ENCODE measurements at regions not wholly inside any gene's neighbourhood (a gene's known extent, or its start where the extent isn't known, plus 50 kb on each side); places are given as distances from the start of the nearest gene placed in this dataset.

DNA sequence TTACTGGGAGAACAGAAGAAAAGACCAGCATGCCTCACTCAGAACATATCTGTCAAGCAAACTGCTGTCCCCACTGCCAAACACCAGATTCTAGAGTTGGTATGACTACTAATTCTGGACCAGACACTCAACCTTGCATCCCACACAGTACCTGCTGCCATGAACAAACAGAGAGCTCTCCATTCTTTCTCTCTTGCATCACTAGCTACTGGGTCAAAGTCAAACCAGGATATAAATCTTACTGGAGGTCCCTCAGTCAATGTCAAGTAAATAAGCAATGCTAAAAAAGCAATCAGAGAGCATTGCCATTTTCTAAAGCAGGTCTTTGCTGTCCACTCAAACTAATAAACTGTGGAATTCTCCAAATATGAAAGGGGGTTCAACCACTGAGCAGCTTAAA is 452.4 kb upstream of the SEL1L start:
- no peak overlapping the region for H3K27ac Mint-ChIP-seq (ENCODE audit: low read depth, unreplicated experiment)
- intact Hi-C loops (cut with micrococcal nuclease) = no loop called here
- DNase-seq (ENCODE audit: unreplicated experiment) = no peak
- POLR2A ChIA-PET = no interaction called here
- BruUV-seq (replicated peaks) = no TSS peak
- TF ChIP-seq, protein P1, sequence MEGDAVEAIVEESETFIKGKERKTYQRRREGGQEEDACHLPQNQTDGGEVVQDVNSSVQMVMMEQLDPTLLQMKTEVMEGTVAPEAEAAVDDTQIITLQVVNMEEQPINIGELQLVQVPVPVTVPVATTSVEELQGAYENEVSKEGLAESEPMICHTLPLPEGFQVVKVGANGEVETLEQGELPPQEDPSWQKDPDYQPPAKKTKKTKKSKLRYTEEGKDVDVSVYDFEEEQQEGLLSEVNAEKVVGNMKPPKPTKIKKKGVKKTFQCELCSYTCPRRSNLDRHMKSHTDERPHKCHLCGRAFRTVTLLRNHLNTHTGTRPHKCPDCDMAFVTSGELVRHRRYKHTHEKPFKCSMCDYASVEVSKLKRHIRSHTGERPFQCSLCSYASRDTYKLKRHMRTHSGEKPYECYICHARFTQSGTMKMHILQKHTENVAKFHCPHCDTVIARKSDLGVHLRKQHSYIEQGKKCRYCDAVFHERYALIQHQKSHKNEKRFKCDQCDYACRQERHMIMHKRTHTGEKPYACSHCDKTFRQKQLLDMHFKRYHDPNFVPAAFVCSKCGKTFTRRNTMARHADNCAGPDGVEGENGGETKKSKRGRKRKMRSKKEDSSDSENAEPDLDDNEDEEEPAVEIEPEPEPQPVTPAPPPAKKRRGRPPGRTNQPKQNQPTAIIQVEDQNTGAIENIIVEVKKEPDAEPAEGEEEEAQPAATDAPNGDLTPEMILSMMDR (IDR thresholded peaks at IDR 0.05; ENCODE audit: unreplicated experiment) = no peak
- peaks cover 5% of the 10 kb centered on the region for H3K4me1 Mint-ChIP-seq (ENCODE audit: insufficient read depth, unreplicated experiment)
- no peaks in the 10 kb centered on the region for H3K27me3 Mint-ChIP-seq (ENCODE audit: insufficient read depth, unreplicated experiment)
- CTCF ChIA-PET = interaction anchor here (0.6 to 1.2 kb wide), 2 partner anchors 20 to 360 kb away, joined by 4 to 5 read pairs; no protein-coding TSS in a partner anchor
- no peak overlapping the region for H3K4me3 Mint-ChIP-seq (ENCODE audit: unreplicated experiment)
- H3K9me3 Mint-ChIP-seq (ENCODE audit: unreplicated experiment) = no peaks in the 10 kb centered on the region
- H3K36me3 Mint-ChIP-seq (ENCODE audit: insufficient read depth, unreplicated experiment) = no peaks in the 10 kb centered on the region

GRCh38 chr14:81989211-81989610 is 455.6 kb upstream of the SEL1L start:
- DNase-seq (ENCODE audit: unreplicated experiment) = no peak
- CTCF ChIA-PET = interaction anchor here (0.6 to 3.2 kb wide), 19 partner anchors 8 to 1853 kb away, joined by 3 to 21 read pairs (median 3); no protein-coding TSS in a partner anchor
- Mint-ChIP-seq H3K9me3 (ENCODE audit: unreplicated experiment) (no peaks in the 10 kb centered on the region), H3K27me3 (ENCODE audit: insufficient read depth, unreplicated experiment) (no peaks in the 10 kb centered on the region), H3K4me1 (ENCODE audit: insufficient read depth, unreplicated experiment) (peaks cover 5% of the 10 kb centered on the region), H3K36me3 (ENCODE audit: insufficient read depth, unreplicated experiment) (no peaks in the 10 kb centered on the region), H3K27ac (ENCODE audit: low read depth, unreplicated experiment) (no peak overlapping the region), H3K4me3 (ENCODE audit: unreplicated experiment) (no peak overlapping the region)
- POLR2A ChIA-PET = interaction anchor here (0.7 kb wide), 2 partner anchors 9 to 679 kb away, joined by 3 read pairs; no protein-coding TSS in a partner anchor
- TF ChIP-seq, protein P1 (IDR thresholded peaks at IDR 0.05; ENCODE audit: unreplicated experiment) = no peak
- intact Hi-C loops (cut with micrococcal nuclease) = no loop called here
- BruUV-seq (replicated peaks) = no TSS peak

- intact Hi-C loops (cut with micrococcal nuclease) = loop anchor here (1.0 to 10.0 kb wide), 6 partner anchors 280 to 1472 kb away; no protein-coding TSS in a partner anchor
- peak; percentile 71 for DNase-seq (ENCODE audit: unreplicated experiment)
- no peaks in the 10 kb centered on the region for H3K27me3 Mint-ChIP-seq (ENCODE audit: insufficient read depth, unreplicated experiment)
- H3K4me1 Mint-ChIP-seq (ENCODE audit: insufficient read depth, unreplicated experiment) = peaks cover 5% of the 10 kb centered on the region
- no peaks in the 10 kb centered on the region for H3K36me3 Mint-ChIP-seq (ENCODE audit: insufficient read depth, unreplicated experiment)
- H3K27ac Mint-ChIP-seq (ENCODE audit: low read depth, unreplicated experiment) = no peak overlapping the region
- ChIA-PET POLR2A (interaction anchor here (0.5 kb wide), 1 partner anchor 1387 kb away, joined by 3 read pairs; no protein-coding TSS in a partner anchor), CTCF (interaction anchor here (0.6 to 3.2 kb wide), 54 partner anchors 9 to 1808 kb away, joined by 3 to 21 read pairs (median 4); no protein-coding TSS in a partner anchor)
- no TSS peak for BruUV-seq (replicated peaks)
- H3K4me3 Mint-ChIP-seq (ENCODE audit: unreplicated experiment) = no peak overlapping the region
- TF ChIP-seq, protein P1 (IDR thresholded peaks at IDR 0.05; ENCODE audit: unreplicated experiment) = peak; percentile 80
- H3K9me3 Mint-ChIP-seq (ENCODE audit: unreplicated experiment) = no peaks in the 10 kb centered on the region
Observed at GRCh38 chr14:81990312-81990761, 456.7 kb upstream of the SEL1L start.

DNA sequence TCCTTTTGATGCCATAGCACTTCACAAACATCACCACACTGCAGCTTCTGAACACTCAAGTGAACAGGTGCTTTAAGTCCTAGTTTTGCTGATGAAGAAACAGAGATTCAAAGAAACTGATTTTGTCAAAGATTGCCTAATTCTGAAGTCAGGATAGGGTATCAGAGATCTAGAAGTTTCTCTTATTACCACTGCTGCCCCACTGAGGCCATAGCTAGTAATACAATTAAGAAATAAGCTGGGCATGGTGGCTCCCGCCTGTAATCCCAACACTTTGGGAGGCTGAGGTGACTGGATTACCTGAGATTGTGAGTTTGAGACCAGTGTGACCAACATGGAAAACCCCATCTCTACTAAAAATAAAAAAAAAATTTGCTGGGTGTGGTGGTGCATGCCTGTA is 458.3 kb upstream of the SEL1L start:
- intact Hi-C loops (cut with micrococcal nuclease) = loop anchor here (2.0 to 10.0 kb wide), 4 partner anchors 281 to 1471 kb away; no protein-coding TSS in a partner anchor
- TF ChIP-seq, protein P1 (IDR thresholded peaks at IDR 0.05; ENCODE audit: unreplicated experiment) = peak; percentile 16
- CTCF ChIA-PET = interaction anchor here (0.6 to 3.2 kb wide), 12 partner anchors 9 to 1303 kb away, joined by 3 to 21 read pairs (median 4); no protein-coding TSS in a partner anchor
- Mint-ChIP-seq H3K4me1 (ENCODE audit: insufficient read depth, unreplicated experiment) (peaks cover 5% of the 10 kb centered on the region), H3K27ac (ENCODE audit: low read depth, unreplicated experiment) (no peak overlapping the region), H3K36me3 (ENCODE audit: insufficient read depth, unreplicated experiment) (no peaks in the 10 kb centered on the region), H3K27me3 (ENCODE audit: insufficient read depth, unreplicated experiment) (no peaks in the 10 kb centered on the region), H3K4me3 (ENCODE audit: unreplicated experiment) (no peak overlapping the region), H3K9me3 (ENCODE audit: unreplicated experiment) (no peaks in the 10 kb centered on the region)
- BruUV-seq (replicated peaks) = no TSS peak
- POLR2A ChIA-PET = interaction anchor here (1.6 kb wide), 1 partner anchor 15 kb away, joined by 6 read pairs; no protein-coding TSS in a partner anchor
- DNase-seq (ENCODE audit: unreplicated experiment) = peak; percentile 13
